DOHH2 (cell line): ENCODE measurements at regions not wholly inside any gene's neighbourhood (a gene's known extent, or its start where the extent isn't known, plus 50 kb on each side); places are given as distances from the start of the nearest gene placed in this dataset.

Experiments
- H3F3A ChIP-seq: fragments of 200-600 bp; sonication (generic), shearing (Covaris generic); 2 replicates; pipeline ENCODE4 v1.6.0; 2016; ENCODE audit warnings: antibody characterized with exemption, mild to moderate bottlenecking; ENCODE audit not compliant: control insufficient read depth, insufficient read depth
- H3K27ac ChIP-seq: fragments of 200-600 bp; sonication (generic); 2 replicates; pipeline ENCODE4 v1.5.1; 2014; ENCODE audit warnings: low read depth, mild to moderate bottlenecking, low read length, moderate library complexity
- H3K27me3 ChIP-seq: fragments of 200-600 bp; sonication (generic); 2 replicates; pipeline ENCODE4 v1.6.1; 2014; ENCODE audit warnings: mild to moderate bottlenecking, low read length, mixed read lengths; ENCODE audit not compliant: control insufficient read depth
- H3K36me3 ChIP-seq: fragments of 200-600 bp; sonication (generic); 2 replicates; pipeline ENCODE4 v1.6.1; 2014; ENCODE audit warnings: mild to moderate bottlenecking, low read length, moderate library complexity, mixed read lengths; ENCODE audit not compliant: control insufficient read depth
- H3K4me1 ChIP-seq: fragments of 200-600 bp; sonication (generic); 2 replicates; pipeline ENCODE4 v1.6.1; 2014; ENCODE audit warnings: mild to moderate bottlenecking, low read length, mixed read lengths; ENCODE audit not compliant: control insufficient read depth
- H3K4me2 ChIP-seq: fragments of 200-600 bp; sonication (generic); 2 replicates; pipeline ENCODE4 v1.6.0; 2014; ENCODE audit warnings: mild to moderate bottlenecking, low read length, moderate library complexity
- H3K4me3 ChIP-seq: fragments of 200-600 bp; sonication (generic); 2 replicates; pipeline ENCODE4 v1.5.1; 2014; ENCODE audit warnings: mild to moderate bottlenecking, low read length, mixed read lengths
- H3K79me2 ChIP-seq: fragments of 200-600 bp; sonication (generic); 2 replicates; pipeline ENCODE4 v1.6.1; 2014; ENCODE audit warnings: mild to moderate bottlenecking, low read length, mixed read lengths; ENCODE audit not compliant: control insufficient read depth
- H3K9me2 ChIP-seq: fragments of 200-600 bp; sonication (generic); replicated peaks from 2 replicates; pipeline ENCODE4 v1.6.1; 2014; ENCODE audit warnings: mild to moderate bottlenecking, low read length, mixed read lengths; ENCODE audit not compliant: control insufficient read depth
- H3K9me3 ChIP-seq: fragments of 200-600 bp; sonication (generic); 2 replicates; pipeline ENCODE4 v1.6.1; 2014; ENCODE audit warnings: antibody characterized with exemption, low read length, mixed read lengths; ENCODE audit not compliant: control insufficient read depth, insufficient read depth
- H4K20me1 ChIP-seq: fragments of 200-600 bp; sonication (generic); 2 replicates; pipeline ENCODE4 v1.6.0; 2014; ENCODE audit warnings: low read depth, mild to moderate bottlenecking, antibody characterized with exemption, low read length, moderate library complexity; ENCODE audit not compliant: control insufficient read depth, insufficient read depth
- EZH2phosphoT487 ChIP-seq: fragments of 200-600 bp; sonication (generic); IDR thresholded peaks from 2 replicates; pipeline ENCODE4 v1.6.1; 2017; ENCODE audit warnings: borderline replicate concordance, mild to moderate bottlenecking, antibody characterized with exemption, low read length, moderate library complexity, mixed read lengths
- TF ChIP-seq, protein P1 (sequence below): fragments of 200-600 bp; sonication (generic); IDR thresholded peaks from one replicate; pipeline ENCODE4 v1.5.1; 2014; ENCODE audit warnings: antibody characterized with exemption, mild to moderate bottlenecking, low read depth, low read length; ENCODE audit not compliant: poor library complexity, severe bottlenecking

DNA sequence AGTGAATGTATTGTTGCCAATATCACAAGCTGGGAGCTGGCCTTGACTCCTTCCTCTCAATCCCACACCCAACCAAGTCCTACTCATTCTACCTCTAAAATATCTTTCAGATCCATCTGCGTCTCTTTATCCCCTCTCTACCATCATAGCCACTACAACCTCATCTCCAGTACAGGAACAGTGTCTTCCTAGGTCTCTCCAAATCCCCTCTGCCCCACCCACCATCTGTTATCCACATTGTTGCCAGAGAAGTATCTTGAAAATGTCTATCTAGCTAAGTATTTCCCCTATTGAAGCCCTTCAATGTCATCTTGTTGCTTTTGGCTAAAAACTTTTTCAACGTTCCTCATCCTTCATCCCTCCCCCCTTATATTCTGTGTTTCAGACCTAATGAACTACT is 244.7 kb downstream of the C12orf75 start:
- Histone ChIP-seq H3K27me3 (no peaks in the 10 kb centered on the region), H3K79me2 (no peaks in the 10 kb centered on the region), H3K4me2 (no peak overlapping the region), H3K36me3 (no peaks in the 10 kb centered on the region), H4K20me1 (no peaks in the 10 kb centered on the region), H3K4me3 (no peak overlapping the region), H3K27ac (no peak overlapping the region), H3K4me1 (no peaks in the 10 kb centered on the region), H3K9me2 (no peaks in the 10 kb centered on the region), H3F3A (no peaks in the 10 kb centered on the region), H3K9me3 (no peaks in the 10 kb centered on the region; the same call in 1 of the 2 replicates)
- TF ChIP-seq EZH2phosphoT487 = no peak
- TF ChIP-seq, protein P1, sequence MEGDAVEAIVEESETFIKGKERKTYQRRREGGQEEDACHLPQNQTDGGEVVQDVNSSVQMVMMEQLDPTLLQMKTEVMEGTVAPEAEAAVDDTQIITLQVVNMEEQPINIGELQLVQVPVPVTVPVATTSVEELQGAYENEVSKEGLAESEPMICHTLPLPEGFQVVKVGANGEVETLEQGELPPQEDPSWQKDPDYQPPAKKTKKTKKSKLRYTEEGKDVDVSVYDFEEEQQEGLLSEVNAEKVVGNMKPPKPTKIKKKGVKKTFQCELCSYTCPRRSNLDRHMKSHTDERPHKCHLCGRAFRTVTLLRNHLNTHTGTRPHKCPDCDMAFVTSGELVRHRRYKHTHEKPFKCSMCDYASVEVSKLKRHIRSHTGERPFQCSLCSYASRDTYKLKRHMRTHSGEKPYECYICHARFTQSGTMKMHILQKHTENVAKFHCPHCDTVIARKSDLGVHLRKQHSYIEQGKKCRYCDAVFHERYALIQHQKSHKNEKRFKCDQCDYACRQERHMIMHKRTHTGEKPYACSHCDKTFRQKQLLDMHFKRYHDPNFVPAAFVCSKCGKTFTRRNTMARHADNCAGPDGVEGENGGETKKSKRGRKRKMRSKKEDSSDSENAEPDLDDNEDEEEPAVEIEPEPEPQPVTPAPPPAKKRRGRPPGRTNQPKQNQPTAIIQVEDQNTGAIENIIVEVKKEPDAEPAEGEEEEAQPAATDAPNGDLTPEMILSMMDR = no peak

DNA sequence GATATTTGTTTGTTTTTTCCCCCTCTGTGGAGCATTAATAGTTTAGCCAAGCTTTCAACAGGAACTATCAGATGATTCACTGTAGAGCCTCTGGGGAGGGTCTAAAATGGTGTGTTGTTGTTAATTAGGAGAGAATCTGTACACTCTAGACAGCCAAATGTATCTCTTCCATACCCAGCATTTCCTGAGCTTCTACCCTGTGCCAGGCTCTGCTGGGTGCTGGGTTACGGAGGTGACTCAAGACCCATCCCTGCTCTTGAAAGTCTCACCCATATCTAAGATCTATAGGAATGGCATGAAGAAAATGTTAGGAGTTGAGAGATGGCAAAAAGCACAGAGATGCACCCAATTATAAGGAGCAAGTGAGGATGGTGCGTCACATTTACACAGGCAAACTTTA is 245.8 kb downstream of the C12orf75 start:
- no peak for TF ChIP-seq EZH2phosphoT487
- TF ChIP-seq, protein P1 = no peak
- Histone ChIP-seq H3K27ac (no peak overlapping the region), H3F3A (no peaks in the 10 kb centered on the region), H4K20me1 (no peaks in the 10 kb centered on the region), H3K4me1 (no peaks in the 10 kb centered on the region), H3K79me2 (no peaks in the 10 kb centered on the region), H3K36me3 (no peaks in the 10 kb centered on the region), H3K4me3 (no peak overlapping the region), H3K4me2 (no peak overlapping the region), H3K9me3 (no peaks in the 10 kb centered on the region; the same call in 1 of the 2 replicates), H3K9me2 (no peaks in the 10 kb centered on the region), H3K27me3 (no peaks in the 10 kb centered on the region)

DNA sequence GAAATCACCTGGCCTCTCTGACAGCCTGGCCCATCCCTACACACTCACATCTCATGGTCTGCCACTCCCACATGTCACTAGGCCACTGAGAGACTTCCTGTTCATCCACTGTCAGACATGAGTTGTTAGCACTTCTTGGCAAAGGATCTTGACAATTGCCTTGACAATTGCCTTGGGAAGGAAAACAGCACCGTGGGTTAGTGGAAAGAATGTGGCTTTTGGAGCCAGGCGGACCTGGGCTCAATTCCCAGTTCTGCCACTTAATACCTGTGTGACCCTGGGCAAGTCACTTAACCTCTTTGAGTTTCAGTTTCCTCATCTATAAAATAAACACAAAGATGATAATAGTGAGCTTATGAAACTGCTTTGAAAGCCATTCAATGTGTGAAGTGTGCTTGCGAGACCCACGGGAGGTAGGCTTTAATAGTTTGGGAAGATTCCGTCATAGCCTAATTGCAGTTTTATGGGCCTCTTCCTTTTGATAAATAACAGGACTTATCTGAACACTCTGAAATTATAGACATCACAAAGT is 250.4 kb downstream of the C12orf75 start:
- H3K27me3 ChIP-seq = peaks cover 3% of the 10 kb centered on the region; the same call in 1 of the 2 replicates
- H3K36me3 ChIP-seq = no peaks in the 10 kb centered on the region
- H3K9me2 ChIP-seq = no peaks in the 10 kb centered on the region
- no peaks in the 10 kb centered on the region; the same call in 1 of the 2 replicates for H3K9me3 ChIP-seq
- H4K20me1 ChIP-seq = no peaks in the 10 kb centered on the region
- H3K4me2 ChIP-seq = no peak overlapping the region
- H3K79me2 ChIP-seq = no peaks in the 10 kb centered on the region
- H3K27ac ChIP-seq = no peak overlapping the region
- H3K4me1 ChIP-seq = no peaks in the 10 kb centered on the region
- TF ChIP-seq, protein P1 = no peak
- TF ChIP-seq EZH2phosphoT487 = no peak
- H3F3A ChIP-seq = no peaks in the 10 kb centered on the region
- no peak overlapping the region for H3K4me3 ChIP-seq
